ENCODE measurements at regions not wholly inside any gene's neighbourhood (a gene's known extent, or its start where the extent isn't known, plus 50 kb on each side); places are given as distances from the start of the nearest gene placed in this dataset.
"Not testable (repeated sequence)": the region's sequence is repeated elsewhere in the genome, so short reads cannot be mapped to it uniquely, and the experiment has no call there.

GRCh38 chr3:10647376-10647775 is 142.0 kb upstream of the ATP2B2 start:
- Mint-ChIP-seq H3K9me3 (no peaks in the 10 kb centered on the region), H3K27me3 (peaks cover 5% of the 10 kb centered on the region), H3K4me3 (no peak overlapping the region), H3K36me3 (ENCODE audit: low read depth) (no peaks in the 10 kb centered on the region), H3K27ac (no peak overlapping the region), H3K4me1 (no peaks in the 10 kb centered on the region)
- no peak for DNase-seq
- intact Hi-C loops (cut with micrococcal nuclease): no loop called here

GRCh38 chr3:10648181-10648580 is 142.8 kb upstream of the ATP2B2 start:
- H3K27ac Mint-ChIP-seq: no peak overlapping the region
- no peaks in the 10 kb centered on the region for H3K36me3 Mint-ChIP-seq (ENCODE audit: low read depth)
- intact Hi-C loops (cut with micrococcal nuclease): no loop called here
- no peak for DNase-seq
- no peak overlapping the region for H3K4me3 Mint-ChIP-seq
- no peaks in the 10 kb centered on the region for H3K4me1 Mint-ChIP-seq
- H3K27me3 Mint-ChIP-seq: peaks cover 5% of the 10 kb centered on the region
- H3K9me3 Mint-ChIP-seq: no peaks in the 10 kb centered on the region

- H3K27ac Mint-ChIP-seq; intact Hi-C loops (cut with micrococcal nuclease); DNase-seq; H3K4me1 Mint-ChIP-seq; H3K36me3 Mint-ChIP-seq (ENCODE audit: low read depth); H3K4me3 Mint-ChIP-seq; H3K27me3 Mint-ChIP-seq; H3K9me3 Mint-ChIP-seq: not testable (repeated sequence)
Measured at GRCh38 chr3:10649463-10649862, 144.1 kb upstream of the ATP2B2 start.

- H3K36me3 Mint-ChIP-seq (ENCODE audit: low read depth): no peaks in the 10 kb centered on the region
- H3K27me3 Mint-ChIP-seq: peaks cover 2% of the 10 kb centered on the region
- no peak overlapping the region for H3K4me3 Mint-ChIP-seq
- no peak overlapping the region for H3K27ac Mint-ChIP-seq
- no peaks in the 10 kb centered on the region for H3K9me3 Mint-ChIP-seq
- intact Hi-C loops (cut with micrococcal nuclease): no loop called here
- no peaks in the 10 kb centered on the region for H3K4me1 Mint-ChIP-seq
- no peak for DNase-seq
Measured at GRCh38 chr3:10651506-10651905, 146.1 kb upstream of the ATP2B2 start.

GRCh38 chr3:10653241-10653640 is 147.9 kb upstream of the ATP2B2 start:
- Mint-ChIP-seq H3K9me3 (no peaks in the 10 kb centered on the region), H3K36me3 (ENCODE audit: low read depth) (no peaks in the 10 kb centered on the region), H3K4me3 (no peak overlapping the region), H3K4me1 (no peaks in the 10 kb centered on the region), H3K27ac (no peak overlapping the region), H3K27me3 (peaks cover 2% of the 10 kb centered on the region)
- DNase-seq: no peak
- intact Hi-C loops (cut with micrococcal nuclease): no loop called here

- no peak for DNase-seq
- Mint-ChIP-seq H3K27ac (no peak overlapping the region), H3K27me3 (peaks cover 2% of the 10 kb centered on the region), H3K9me3 (no peaks in the 10 kb centered on the region), H3K36me3 (ENCODE audit: low read depth) (no peaks in the 10 kb centered on the region), H3K4me3 (no peak overlapping the region), H3K4me1 (no peaks in the 10 kb centered on the region)
- intact Hi-C loops (cut with micrococcal nuclease): no loop called here
Measured at GRCh38 chr3:10653866-10654611, 148.7 kb upstream of the ATP2B2 start.

- no peaks in the 10 kb centered on the region for H3K36me3 Mint-ChIP-seq (ENCODE audit: low read depth)
- no peaks in the 10 kb centered on the region for H3K9me3 Mint-ChIP-seq
- H3K27ac Mint-ChIP-seq: no peak overlapping the region
- no peak for DNase-seq
- H3K4me3 Mint-ChIP-seq: no peak overlapping the region
- intact Hi-C loops (cut with micrococcal nuclease): no loop called here
- peaks cover 6% of the 10 kb centered on the region for H3K27me3 Mint-ChIP-seq
- no peaks in the 10 kb centered on the region for H3K4me1 Mint-ChIP-seq
Measured at GRCh38 chr3:10655105-10655504, 149.7 kb upstream of the ATP2B2 start.

GRCh38 chr3:10657339-10657738 is 152.0 kb upstream of the ATP2B2 start:
- H3K27ac Mint-ChIP-seq; intact Hi-C loops (cut with micrococcal nuclease); H3K9me3 Mint-ChIP-seq; DNase-seq; H3K4me1 Mint-ChIP-seq; H3K36me3 Mint-ChIP-seq (ENCODE audit: low read depth); H3K4me3 Mint-ChIP-seq: not testable (repeated sequence)
- H3K27me3 Mint-ChIP-seq: peaks cover 15% of the 10 kb centered on the region

GRCh38 chr3:10665592-10665991 is 150.4 kb upstream of the SLC6A11 start:
- intact Hi-C loops (cut with micrococcal nuclease): no loop called here
- no peak overlapping the region for H3K4me3 Mint-ChIP-seq
- DNase-seq: no peak
- no peak overlapping the region for H3K27ac Mint-ChIP-seq
- H3K27me3 Mint-ChIP-seq: peaks cover 6% of the 10 kb centered on the region
- H3K4me1 Mint-ChIP-seq: no peaks in the 10 kb centered on the region
- H3K9me3 Mint-ChIP-seq: no peaks in the 10 kb centered on the region
- no peaks in the 10 kb centered on the region for H3K36me3 Mint-ChIP-seq (ENCODE audit: low read depth)

GRCh38 chr3:10666621-10667020 is 149.4 kb upstream of the SLC6A11 start:
- Mint-ChIP-seq H3K4me3 (no peak overlapping the region), H3K9me3 (no peaks in the 10 kb centered on the region), H3K27me3 (no peaks in the 10 kb centered on the region), H3K36me3 (ENCODE audit: low read depth) (no peaks in the 10 kb centered on the region), H3K4me1 (no peaks in the 10 kb centered on the region), H3K27ac (no peak overlapping the region)
- intact Hi-C loops (cut with micrococcal nuclease): no loop called here
- no peak for DNase-seq

GRCh38 chr3:10667269-10667668 is 148.8 kb upstream of the SLC6A11 start:
- no peaks in the 10 kb centered on the region for H3K27me3 Mint-ChIP-seq
- intact Hi-C loops (cut with micrococcal nuclease): no loop called here
- no peaks in the 10 kb centered on the region for H3K9me3 Mint-ChIP-seq
- no peaks in the 10 kb centered on the region for H3K4me1 Mint-ChIP-seq
- H3K4me3 Mint-ChIP-seq: no peak overlapping the region
- H3K36me3 Mint-ChIP-seq (ENCODE audit: low read depth): no peaks in the 10 kb centered on the region
- DNase-seq: no peak
- no peak overlapping the region for H3K27ac Mint-ChIP-seq

- Mint-ChIP-seq H3K27me3 (no peaks in the 10 kb centered on the region), H3K9me3 (no peaks in the 10 kb centered on the region), H3K4me1 (no peaks in the 10 kb centered on the region), H3K36me3 (ENCODE audit: low read depth) (no peaks in the 10 kb centered on the region), H3K27ac (no peak overlapping the region), H3K4me3 (no peak overlapping the region)
- intact Hi-C loops (cut with micrococcal nuclease): no loop called here
- no peak for DNase-seq
Measured at GRCh38 chr3:10667901-10668476, 148.0 kb upstream of the SLC6A11 start.

- H3K4me1 Mint-ChIP-seq: no peaks in the 10 kb centered on the region
- no peaks in the 10 kb centered on the region for H3K9me3 Mint-ChIP-seq
- no peaks in the 10 kb centered on the region for H3K36me3 Mint-ChIP-seq (ENCODE audit: low read depth)
- no peak overlapping the region for H3K27ac Mint-ChIP-seq
- H3K27me3 Mint-ChIP-seq: peaks cover under 1% of the 10 kb centered on the region
- intact Hi-C loops (cut with micrococcal nuclease): no loop called here
- no peak for DNase-seq
- no peak overlapping the region for H3K4me3 Mint-ChIP-seq
Measured at GRCh38 chr3:10669490-10670048, 146.5 kb upstream of the SLC6A11 start.

- no peaks in the 10 kb centered on the region for H3K4me1 Mint-ChIP-seq
- peaks cover 8% of the 10 kb centered on the region for H3K27me3 Mint-ChIP-seq
- no peaks in the 10 kb centered on the region for H3K9me3 Mint-ChIP-seq
- H3K36me3 Mint-ChIP-seq (ENCODE audit: low read depth): no peaks in the 10 kb centered on the region
- intact Hi-C loops (cut with micrococcal nuclease): no loop called here
- H3K4me3 Mint-ChIP-seq: no peak overlapping the region
- no peak overlapping the region for H3K27ac Mint-ChIP-seq
- no peak for DNase-seq
Measured at GRCh38 chr3:10672422-10672821, 143.6 kb upstream of the SLC6A11 start.

- no peaks in the 10 kb centered on the region for H3K4me1 Mint-ChIP-seq
- H3K9me3 Mint-ChIP-seq: no peaks in the 10 kb centered on the region
- no peak overlapping the region for H3K27ac Mint-ChIP-seq
Measured at GRCh38 chr3:10674578-10674977, 141.4 kb upstream of the SLC6A11 start.

More at GRCh38 chr3:10674578-10674977, 141.4 kb upstream of the SLC6A11 start:
- no peaks in the 10 kb centered on the region for H3K36me3 Mint-ChIP-seq (ENCODE audit: low read depth)
- H3K4me3 Mint-ChIP-seq: no peak overlapping the region
- no peak for DNase-seq
- peaks cover 8% of the 10 kb centered on the region for H3K27me3 Mint-ChIP-seq
- intact Hi-C loops (cut with micrococcal nuclease): no loop called here

All from activated CD4-positive, alpha-beta T cell treated with anti-CD3 and anti-CD28 coated beads, Interleukin-2, amount 10 ng/mL, durations not matched to agents 24 days and 14 days (primary cell).